ENCODE measurements at regions not wholly inside any gene's neighbourhood (a gene's known extent, or its start where the extent isn't known, plus 50 kb on each side); places are given as distances from the start of the nearest gene placed in this dataset.

GRCh38 chr7:49074538-49074937, 150.2 kb downstream of the CDC14C start:
- H3K9ac ChIP-seq (ENCODE audit: low read length) = no peak overlapping the region
- no peak overlapping the region for H2AFZ ChIP-seq (ENCODE audit: low read depth, low read length, poor library complexity, severe bottlenecking)
- H3K4me3 ChIP-seq (replicated peaks in 1 of 2; ENCODE audit: low read depth in 1 of 2, low read length in 2 of 2) = no peak overlapping the region
- DNase-seq (ENCODE audit: low read depth, low spot score) (no peak), ATAC-seq (no peak)
- no TSS peak for BruUV-seq (replicated peaks)
- H3K9me3 ChIP-seq (ENCODE audit: control insufficient read depth in 1 of 2, insufficient read depth in 1 of 2, low read depth in 1 of 2, low read length in 2 of 2) = peaks cover 0 to 16% of the 10 kb centered on the region in 2 experiments; a peak in 2 of 4 replicates
- ChIA-PET CTCF (no interaction called here), RAD21 (ENCODE audit: low non-redundant PET in 1 of 2, low total read pairs in 2 of 2, uncharacterized antibody in 2 of 2, unreplicated experiment in 2 of 2) (no interaction called here), POLR2A (no interaction called here)
- H3K27ac ChIP-seq (ENCODE audit: low read depth, low read length) = no peak overlapping the region
- no peaks in the 10 kb centered on the region for H3K4me1 ChIP-seq (ENCODE audit: control insufficient read depth in 1 of 2, insufficient read depth in 2 of 2, low read length in 2 of 2)
- no peaks in the 10 kb centered on the region for H3K27me3 ChIP-seq (ENCODE audit: insufficient read depth, low read length)
- H3K9me2 ChIP-seq (ENCODE audit: insufficient read depth) = no peaks in the 10 kb centered on the region
- intact Hi-C loops (cut with micrococcal nuclease) = no loop called here
- H3K36me3 ChIP-seq (ENCODE audit: control insufficient read depth in 1 of 2, insufficient read depth in 2 of 2, low read length in 2 of 2) = no peaks in the 10 kb centered on the region
- no peaks in the 10 kb centered on the region for H4K20me1 ChIP-seq (ENCODE audit: insufficient read depth)
- H3K4me2 ChIP-seq (ENCODE audit: low read length) = no peak overlapping the region
- TF ChIP-seq ZFX (IDR thresholded peaks at IDR 0.05) = no peak
- TF ChIP-seq EZH2 (IDR thresholded peaks at IDR 0.05) = no peak
- TF ChIP-seq REST (IDR thresholded peaks at IDR 0.05; ENCODE audit: low read depth) = no peak
- no peak for TF ChIP-seq POLR2AphosphoS5 (IDR thresholded peaks at IDR 0.05; ENCODE audit: low read depth, low read length)
- TF ChIP-seq SP1 (IDR thresholded peaks at IDR 0.05; ENCODE audit: low read depth) = no peak
- TF ChIP-seq CEBPB (IDR thresholded peaks at IDR 0.05; ENCODE audit: low read depth) = no peak
- no peak for TF ChIP-seq YY1 (IDR thresholded peaks at IDR 0.05; ENCODE audit: extremely low read depth, insufficient replicate concordance, low read depth, low read length)
- TF ChIP-seq RAD21 (IDR thresholded peaks at IDR 0.05; ENCODE audit: low read depth) = no peak
- TF ChIP-seq TCF7L2 (IDR thresholded peaks at IDR 0.05; ENCODE audit: borderline replicate concordance, extremely low read depth, insufficient read depth, insufficient read length) = no peak
- TF ChIP-seq FOSL1 (IDR thresholded peaks at IDR 0.05; ENCODE audit: low read depth) = no peak
- no peak for TF ChIP-seq MAX (IDR thresholded peaks at IDR 0.05)
- TF ChIP-seq POLR2A (IDR thresholded peaks at IDR 0.05; ENCODE audit: borderline replicate concordance, extremely low read depth, insufficient read depth, insufficient read length) = no peak
- TF ChIP-seq JUND (IDR thresholded peaks at IDR 0.05) = no peak
- no peak for TF ChIP-seq ZNF274 (IDR thresholded peaks at IDR 0.05; ENCODE audit: low read depth, low read length)
- TF ChIP-seq CBX3 (IDR thresholded peaks at IDR 0.05; ENCODE audit: low read depth) = no peak
- TF ChIP-seq CTCF (IDR thresholded peaks at IDR 0.05 in 2 of 3, conservative IDR thresholded peaks at IDR 0.05 in 1 of 3; ENCODE audit: borderline replicate concordance in 1 of 3, insufficient read depth in 1 of 3, low read depth in 2 of 3, low read length in 2 of 3) = no peak
- H3K79me2 ChIP-seq (ENCODE audit: insufficient read depth, low read length) = no peaks in the 10 kb centered on the region
